Transverse colon (tissue), 4 donors: ENCODE measurements at regions not wholly inside any gene's neighbourhood (a gene's known extent, or its start where the extent isn't known, plus 50 kb on each side); places are given as distances from the start of the nearest gene placed in this dataset.
"Not testable (repeated sequence)": the region's sequence is repeated elsewhere in the genome, so short reads cannot be mapped to it uniquely, and the experiment has no call there.

ENCODE experiments used
- DNase-seq: peaks from one replicate; pipeline ENCODE4 v3.0.0-alpha.2; 2019
- H3K27ac ChIP-seq, 4 donors: fragments of 200-600 bp; sonication (generic); 2 replicates each; pipeline ENCODE4 v1.5.1; 2016 to 2018; ENCODE audit warnings: inconsistent platforms in 4 of 4
- H3K27me3 ChIP-seq: fragments of 200-600 bp; sonication (generic); 2 replicates; pipeline ENCODE4 v1.5.1; 2017; ENCODE audit warnings: inconsistent platforms
- H3K36me3 ChIP-seq, 4 donors: fragments of 200-600 bp; sonication (generic); 2 replicates each; pipeline ENCODE4 v1.5.1; 2017 to 2019; ENCODE audit warnings: inconsistent platforms in 4 of 4
- H3K4me1 ChIP-seq, 4 donors: fragments of 200-600 bp; sonication (generic); 2 replicates each; pipeline ENCODE4 v1.5.1; 2017 to 2020; ENCODE audit warnings: inconsistent platforms in 4 of 4
- H3K4me3 ChIP-seq, 4 donors: fragments of 200-600 bp; sonication (generic); 1 replicate in 1 of 4; 2 replicates in 3 of 4; pipeline versions ENCODE4 v1.5.1 to v1.6.1; 2017 to 2019; ENCODE audit warnings: inconsistent platforms in 4 of 4
- H3K9me3 ChIP-seq, 2 donors: fragments of 200-600 bp; sonication (generic); 2 replicates each; pipeline ENCODE4 v1.5.1; 2017 to 2019; ENCODE audit warnings: inconsistent platforms in 2 of 2
- EP300 ChIP-seq: sonication (generic); formaldehyde crosslinking; IDR thresholded peaks from one replicate; pipeline ENCODE4 v1.6.1; 2017; ENCODE audit warnings: antibody characterized with exemption, low read depth
- POLR2A ChIP-seq: fragments of 450-650 bp; IDR thresholded peaks from one replicate; pipeline ENCODE4 v1.6.1; 2016; ENCODE audit warnings: antibody characterized with exemption, mild to moderate bottlenecking, moderate library complexity
- POLR2AphosphoS5 ChIP-seq, 3 donors: sonication (generic); formaldehyde crosslinking; IDR thresholded peaks; one replicate each; pipeline ENCODE4 v1.6.1; 2016; ENCODE audit warnings: antibody characterized with exemption in 3 of 3
- whole genome bisulfite sequencing, 2 donors: methylation state at CpG; one replicate each; pipeline ENCODE4 v1.1.5; 2018; ENCODE audit warnings: low coverage in 1 of 2; 5-methylcytosine and 5-hydroxymethylcytosine counted together
- in situ Hi-C, 4 donors: fragments of 200-750 bp; cut with MboI; loops; one replicate each; pipeline versions ENCODE4 v1.15.0 to v1.15.1; 2017; ENCODE audit warnings: low sequenced_read_pairs in 3 of 4, low pct_ligation_motif_present in 1 of 4, low pct_unique_long_range_greater_than_20kb in 1 of 4
- intact Hi-C: fragments of 100-400 bp; cut with DNase I; formaldehyde crosslinking; loops from one replicate; pipeline ENCODE4 v1.15.1; 2023; ENCODE audit warnings: low total_unique reads
- TF ChIP-seq, protein P1 (sequence below), 5 experiments: fragments of 200-600 bp in 3 of 5; fragments of 450-650 bp in 2 of 5; sonication (generic) in 3 of 5; IDR thresholded peaks; 1 replicate in 2 of 5; 2 replicates in 3 of 5; pipeline ENCODE4 v1.5.1; 2016 to 2017; ENCODE audit warnings: antibody characterized with exemption in 5 of 5, inconsistent platforms in 3 of 5, mild to moderate bottlenecking in 2 of 5, moderate library complexity in 1 of 5

DNA sequence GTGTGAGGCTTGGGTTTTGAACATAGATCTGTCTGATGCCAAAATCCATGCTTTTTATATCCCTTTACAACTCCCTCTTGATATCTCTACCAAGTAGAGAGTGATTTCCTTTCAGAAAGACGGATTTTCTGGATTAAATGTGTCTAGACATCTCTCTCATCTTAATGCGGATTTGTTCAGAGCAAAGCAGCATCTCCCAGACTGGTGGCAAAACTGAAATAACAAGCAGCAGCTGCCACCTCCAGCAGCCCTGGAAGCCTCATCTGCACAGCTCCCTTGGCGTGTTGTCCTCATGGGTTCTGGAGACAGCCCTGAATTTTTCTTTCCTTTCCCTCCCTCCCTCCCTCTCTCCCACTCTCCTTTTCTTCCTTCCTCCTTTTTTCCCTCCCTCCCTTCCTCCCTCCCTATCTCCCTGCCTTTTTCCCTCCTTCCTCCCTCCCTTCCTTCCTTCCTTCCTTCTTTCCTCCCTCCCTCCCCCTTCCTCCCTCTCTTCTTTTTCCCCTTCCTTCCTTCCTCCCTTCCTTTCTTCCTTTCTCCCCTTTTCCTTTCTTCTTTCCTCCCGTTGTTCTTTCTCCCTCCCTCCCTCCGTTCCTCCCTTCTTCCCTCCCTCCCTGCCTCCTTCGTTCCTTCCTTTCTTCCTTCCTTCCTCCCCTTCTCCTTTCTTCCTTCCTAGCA lies 639.9 kb downstream of the TYW1 start:
- H3K9me3 ChIP-seq = no peaks in the 10 kb centered on the region
- intact Hi-C loops (no loop called here), in situ Hi-C loops (no loop called here)
- H3K4me3 ChIP-seq = no peak overlapping the region
- no peaks in the 10 kb centered on the region for H3K36me3 ChIP-seq
- no peak overlapping the region for H3K27ac ChIP-seq
- H3K4me1 ChIP-seq = no peaks in the 10 kb centered on the region
- 59 to 62% methylated on average over 6 of the region's 6 CpGs for WGBS, 2 donors
- DNase-seq = no peak
- TF ChIP-seq, protein P1, sequence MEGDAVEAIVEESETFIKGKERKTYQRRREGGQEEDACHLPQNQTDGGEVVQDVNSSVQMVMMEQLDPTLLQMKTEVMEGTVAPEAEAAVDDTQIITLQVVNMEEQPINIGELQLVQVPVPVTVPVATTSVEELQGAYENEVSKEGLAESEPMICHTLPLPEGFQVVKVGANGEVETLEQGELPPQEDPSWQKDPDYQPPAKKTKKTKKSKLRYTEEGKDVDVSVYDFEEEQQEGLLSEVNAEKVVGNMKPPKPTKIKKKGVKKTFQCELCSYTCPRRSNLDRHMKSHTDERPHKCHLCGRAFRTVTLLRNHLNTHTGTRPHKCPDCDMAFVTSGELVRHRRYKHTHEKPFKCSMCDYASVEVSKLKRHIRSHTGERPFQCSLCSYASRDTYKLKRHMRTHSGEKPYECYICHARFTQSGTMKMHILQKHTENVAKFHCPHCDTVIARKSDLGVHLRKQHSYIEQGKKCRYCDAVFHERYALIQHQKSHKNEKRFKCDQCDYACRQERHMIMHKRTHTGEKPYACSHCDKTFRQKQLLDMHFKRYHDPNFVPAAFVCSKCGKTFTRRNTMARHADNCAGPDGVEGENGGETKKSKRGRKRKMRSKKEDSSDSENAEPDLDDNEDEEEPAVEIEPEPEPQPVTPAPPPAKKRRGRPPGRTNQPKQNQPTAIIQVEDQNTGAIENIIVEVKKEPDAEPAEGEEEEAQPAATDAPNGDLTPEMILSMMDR (IDR thresholded peaks at IDR 0.05) = no peak
- TF ChIP-seq EP300 = no peak
- no peak for TF ChIP-seq POLR2A
- TF ChIP-seq POLR2AphosphoS5 (IDR thresholded peaks at IDR 0.05) = no peak
- H3K27me3 ChIP-seq = no peaks in the 10 kb centered on the region

DNA sequence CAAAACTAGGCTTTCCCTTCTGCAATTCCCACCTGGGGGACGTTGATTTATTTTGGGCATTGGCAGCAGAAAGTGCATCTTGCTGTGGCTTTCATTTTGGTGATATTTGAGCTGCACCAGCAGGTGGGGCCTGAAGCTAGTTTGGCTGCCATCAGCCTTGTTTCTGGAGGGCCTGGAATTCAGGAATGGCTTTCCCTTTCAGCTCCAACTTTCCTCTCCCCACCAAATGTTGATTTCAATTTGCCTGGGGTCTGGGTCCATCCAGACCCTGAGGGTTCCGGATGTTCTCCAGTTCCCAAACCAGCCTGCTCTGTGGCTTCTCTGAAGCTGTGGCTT lies 640.4 kb downstream of the TYW1 start:
- Histone ChIP-seq H3K27ac (no peak overlapping the region), H3K36me3 (no peaks in the 10 kb centered on the region), H3K9me3 (no peaks in the 10 kb centered on the region), H3K27me3 (no peaks in the 10 kb centered on the region), H3K4me3 (no peak overlapping the region), H3K4me1 (no peaks in the 10 kb centered on the region)
- in situ Hi-C loops = no loop called here
- 47 to 50% methylated on average over 2 of the region's 2 CpGs for WGBS, 2 donors
- DNase-seq = no peak
- intact Hi-C loops = no loop called here
- TF ChIP-seq, protein P1 (IDR thresholded peaks at IDR 0.05) = no peak
- TF ChIP-seq POLR2AphosphoS5 (IDR thresholded peaks at IDR 0.05) (no peak), EP300 (no peak), POLR2A (no peak)

DNA sequence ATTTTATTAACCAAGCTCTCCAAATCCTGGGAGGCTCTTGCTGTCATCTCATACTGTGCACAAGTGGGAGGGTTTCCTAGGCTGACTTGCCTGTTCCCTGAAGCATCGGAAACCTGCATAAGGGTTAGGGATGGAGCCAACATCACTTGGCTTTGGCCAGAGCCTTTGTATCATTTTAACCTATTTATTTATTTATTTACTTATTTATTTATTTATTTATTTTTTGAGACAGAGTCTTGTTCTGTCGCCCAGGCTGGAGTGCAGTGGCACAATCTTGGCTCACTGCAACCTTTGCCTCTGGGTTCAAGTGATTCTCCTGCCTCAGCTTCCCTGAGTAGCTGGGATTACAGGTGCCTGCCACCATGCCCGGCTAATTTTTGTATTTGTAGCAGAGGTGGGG lies 645.9 kb downstream of the TYW1 start:
- 86 to 90% methylated on average over 2 to 3 of the region's 3 CpGs for WGBS, 2 donors
- H3K9me3 ChIP-seq, H3K4me3 ChIP-seq, DNase-seq, H3K27me3 ChIP-seq, intact Hi-C loops, H3K36me3 ChIP-seq, in situ Hi-C loops, H3K27ac ChIP-seq, H3K4me1 ChIP-seq: not testable (repeated sequence)

DNA sequence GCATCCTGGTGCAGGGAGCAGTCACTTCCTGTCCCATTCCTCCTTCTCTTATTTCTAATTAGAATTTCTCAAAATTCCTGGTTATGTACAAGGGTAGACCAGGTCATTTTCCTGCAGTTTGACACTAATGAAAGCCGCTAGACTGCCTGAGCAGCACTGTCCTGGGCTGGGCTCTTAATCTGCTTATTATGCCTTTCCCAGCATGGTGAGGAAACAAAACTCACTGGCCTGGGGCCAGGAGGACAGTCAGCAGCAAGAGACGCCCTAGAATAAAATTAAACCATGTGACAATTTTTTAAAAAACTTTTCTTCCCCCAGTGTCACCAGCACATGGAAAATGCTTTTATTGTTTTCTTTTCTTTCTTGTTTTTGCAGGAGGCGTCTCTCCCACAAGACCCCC lies 647.5 kb downstream of the TYW1 start:
- intact Hi-C loops = no loop called here
- Histone ChIP-seq H3K4me1 (no peaks in the 10 kb centered on the region), H3K27me3 (no peaks in the 10 kb centered on the region), H3K4me3 (no peak overlapping the region), H3K36me3 (no peaks in the 10 kb centered on the region), H3K9me3 (no peaks in the 10 kb centered on the region), H3K27ac (no peak overlapping the region)
- TF ChIP-seq, protein P1 (IDR thresholded peaks at IDR 0.05) = no peak
- TF ChIP-seq EP300 = no peak
- no peak for TF ChIP-seq POLR2AphosphoS5 (IDR thresholded peaks at IDR 0.05)
- no peak for TF ChIP-seq POLR2A
- no peak for DNase-seq
- in situ Hi-C loops = no loop called here
- 44 to 62% methylated on average over 2 to 3 of the region's 3 CpGs for WGBS, 2 donors

DNA sequence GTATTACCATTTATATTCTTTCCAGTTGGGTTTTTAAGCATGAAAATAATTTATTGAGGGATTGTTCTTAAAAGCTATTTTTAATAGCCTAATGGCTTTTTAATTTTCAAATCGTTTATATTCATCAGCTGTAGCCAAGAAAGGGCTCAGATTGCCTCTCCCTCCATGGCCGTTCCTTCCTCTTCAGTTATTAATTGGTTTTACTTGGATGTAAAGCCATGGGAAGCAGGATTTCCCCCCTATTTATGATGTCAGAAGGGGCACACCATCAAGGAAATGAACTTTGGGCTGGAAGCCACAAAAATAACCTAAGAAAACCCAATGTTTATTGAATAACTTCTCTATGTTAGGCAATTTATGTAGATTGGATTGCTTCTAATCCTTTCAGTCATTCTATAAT lies 656.3 kb downstream of the TYW1 start:
- TF ChIP-seq EP300 = no peak
- no peak for TF ChIP-seq POLR2A
- TF ChIP-seq POLR2AphosphoS5 (IDR thresholded peaks at IDR 0.05) = no peak
- TF ChIP-seq, protein P1 (IDR thresholded peaks at IDR 0.05) = no peak
- Histone ChIP-seq H3K4me3 (no peak overlapping the region), H3K36me3 (no peaks in the 10 kb centered on the region), H3K27ac (no peak overlapping the region), H3K4me1 (no peaks in the 10 kb centered on the region), H3K27me3 (no peaks in the 10 kb centered on the region), H3K9me3 (no peaks in the 10 kb centered on the region)
- intact Hi-C loops (no loop called here), in situ Hi-C loops (no loop called here)
- 41 to 52% methylated on average over 2 of the region's 2 CpGs for WGBS, 2 donors
- no peak for DNase-seq
